WTC11 (cell line): ENCODE measurements at regions not wholly inside any gene's neighbourhood (a gene's known extent, or its start where the extent isn't known, plus 50 kb on each side); places are given as distances from the start of the nearest gene placed in this dataset.
A peak's percentile ranks its signal among the peaks of the same experiment; 100 is the strongest.
"Not testable (repeated sequence)": the region's sequence is repeated elsewhere in the genome, so short reads cannot be mapped to it uniquely, and the experiment has no call there.

ENCODE experiments used
- ATAC-seq: fragments of 200-7000 bp; cut with Tn5 transposase; 2 replicates; pipeline ENCODE4 v1.10.0; 2021; ENCODE audit warnings: mild to moderate bottlenecking, moderate library complexity
- CTCF ChIA-PET: fragments of 300-600 bp; sonication (Branson Sonifier 250); formaldehyde crosslinking; loops from one replicate; lab custom pipeline; 2021; ENCODE audit warnings: antibody characterized with exemption; lab: Charles Lee
- POLR2A ChIA-PET: fragments of 350-600 bp; sonication (Branson Sonifier 250); formaldehyde crosslinking; loops from one replicate; lab custom pipeline; 2021; ENCODE audit warnings: antibody characterized with exemption; lab: Charles Lee
- DNase-seq: peaks from one replicate; pipeline ENCODE4 v3.0.0; 2021; ENCODE audit warnings: low spot score
- H3K27ac Mint-ChIP-seq: 2 replicates; pipeline ENCODE4 v1.8.0; 2021; ENCODE audit warnings: mixed read lengths
- H3K27me3 Mint-ChIP-seq: 2 replicates; pipeline ENCODE4 v1.8.0; 2021; ENCODE audit warnings: low read depth, mild to moderate bottlenecking, moderate library complexity, mixed read lengths
- H3K36me3 Mint-ChIP-seq: 2 replicates; pipeline ENCODE4 v1.8.0; 2021; ENCODE audit warnings: mixed read lengths
- H3K4me1 Mint-ChIP-seq: 2 replicates; pipeline ENCODE4 v1.8.0; 2022; ENCODE audit warnings: mixed read lengths
- H3K4me3 Mint-ChIP-seq: 2 replicates; pipeline ENCODE4 v1.8.0; 2021; ENCODE audit warnings: mild to moderate bottlenecking, moderate library complexity, mixed read lengths
- H3K9me3 Mint-ChIP-seq: 2 replicates; pipeline ENCODE4 v1.8.0; 2021; ENCODE audit warnings: mixed read lengths
- ATF1 ChIP-seq: sonication (generic); formaldehyde crosslinking; IDR thresholded peaks from 2 replicates; pipeline ENCODE4 v1.8.1; 2023; ENCODE audit warnings: mild to moderate bottlenecking, moderate library complexity, missing genetic modification reagents
- ATF2 ChIP-seq: sonication (generic); formaldehyde crosslinking; IDR thresholded peaks from 2 replicates; pipeline ENCODE4 v1.8.1; 2022; ENCODE audit warnings: low read depth, missing genetic modification reagents, borderline replicate concordance
- ATF3 ChIP-seq: sonication (generic); formaldehyde crosslinking; conservative IDR thresholded peaks from 2 replicates; pipeline ENCODE4 v1.8.1; 2022; ENCODE audit warnings: mild to moderate bottlenecking, missing genetic modification reagents
- ATF6 ChIP-seq: sonication (generic); formaldehyde crosslinking; IDR thresholded peaks from 2 replicates; pipeline ENCODE4 v1.8.1; 2023; ENCODE audit warnings: mild to moderate bottlenecking, missing genetic modification reagents
- CBFB ChIP-seq: sonication (generic); formaldehyde crosslinking; IDR thresholded peaks from 2 replicates; pipeline ENCODE4 v1.8.1; 2022; ENCODE audit warnings: mild to moderate bottlenecking, low read depth, missing genetic modification reagents
- GABPB1 ChIP-seq: sonication (generic); formaldehyde crosslinking; IDR thresholded peaks from 2 replicates; pipeline ENCODE4 v1.8.1; 2023; ENCODE audit warnings: mild to moderate bottlenecking, missing genetic modification reagents
- NR3C1 ChIP-seq: sonication (generic); formaldehyde crosslinking; conservative IDR thresholded peaks from 2 replicates; pipeline ENCODE4 v1.8.1; 2023; ENCODE audit warnings: low read depth, mild to moderate bottlenecking, missing genetic modification reagents
- PREB ChIP-seq: sonication (generic); formaldehyde crosslinking; IDR thresholded peaks from 2 replicates; pipeline ENCODE4 v1.8.1; 2022; ENCODE audit warnings: mild to moderate bottlenecking, missing genetic modification reagents, moderate library complexity, borderline replicate concordance
- SOX15 ChIP-seq: fragments of 250-450 bp; sonication (Bioruptor Pico); IDR thresholded peaks from 2 replicates; pipeline ENCODE4 v1.9.0; 2021; ENCODE audit warnings: mild to moderate bottlenecking
- TCF7 ChIP-seq: sonication (generic); formaldehyde crosslinking; IDR thresholded peaks from 2 replicates; pipeline ENCODE4 v1.8.0; 2022; ENCODE audit warnings: mild to moderate bottlenecking, low read depth, missing genetic modification reagents, moderate library complexity
- TEAD1 ChIP-seq: sonication (generic); formaldehyde crosslinking; IDR thresholded peaks from 2 replicates; pipeline ENCODE4 v1.8.0; 2022; ENCODE audit warnings: mild to moderate bottlenecking, missing genetic modification reagents
- ZMAT4 ChIP-seq: fragments of 250-450 bp; sonication (Bioruptor Pico); IDR thresholded peaks from 2 replicates; pipeline ENCODE4 v1.9.0; 2021; ENCODE audit warnings: mild to moderate bottlenecking
- ZNF121 ChIP-seq: sonication (generic); formaldehyde crosslinking; IDR thresholded peaks from 2 replicates; pipeline ENCODE4 v1.8.0; 2023; ENCODE audit warnings: missing genetic modification reagents
- ZNF219 ChIP-seq: sonication (generic); formaldehyde crosslinking; IDR thresholded peaks from 2 replicates; pipeline ENCODE4 v1.8.0; 2023; ENCODE audit warnings: missing genetic modification reagents, mild to moderate bottlenecking, borderline replicate concordance
- ZNF281 ChIP-seq: sonication (generic); formaldehyde crosslinking; IDR thresholded peaks from 2 replicates; pipeline ENCODE4 v1.8.0; 2023; ENCODE audit warnings: mild to moderate bottlenecking, missing genetic modification reagents
- ZNF396 ChIP-seq: fragments of 250-450 bp; sonication (Bioruptor Pico); IDR thresholded peaks from 2 replicates; pipeline ENCODE4 v1.8.0; 2021; ENCODE audit warnings: mild to moderate bottlenecking, moderate library complexity, borderline replicate concordance
- ZNF416 ChIP-seq: fragments of 250-450 bp; sonication (Bioruptor Pico); IDR thresholded peaks from 2 replicates; pipeline ENCODE4 v1.9.0; 2021; ENCODE audit warnings: mild to moderate bottlenecking, inconsistent platforms
- ZSCAN18 ChIP-seq: fragments of 250-450 bp; sonication (Bioruptor Pico); IDR thresholded peaks from 2 replicates; pipeline ENCODE4 v2.1.2; 2022; ENCODE audit warnings: mild to moderate bottlenecking, moderate library complexity

GRCh38 chr7:65463184-65463583 lies 89.5 kb downstream of the ZNF92 start (continued):
- TF ChIP-seq ZNF416, result no peak
- TF ChIP-seq GABPB1 (CRISPR knock-in tag), result no peak
- TF ChIP-seq NR3C1 (CRISPR knock-in tag), result no peak
- TF ChIP-seq ZNF219 (CRISPR knock-in tag), result no peak
- no peak for TF ChIP-seq ZNF281 (CRISPR knock-in tag)
- TF ChIP-seq ZMAT4, result no peak
- no peak for TF ChIP-seq TCF7 (CRISPR knock-in tag)
- TF ChIP-seq, all 79 proteins: peak for 0

GRCh38 chr7:65469919-65470558 lies 96.4 kb downstream of the ZNF92 start:
- ATAC-seq, H3K4me3 Mint-ChIP-seq, CTCF ChIA-PET, POLR2A ChIA-PET, H3K4me1 Mint-ChIP-seq, DNase-seq, H3K27ac Mint-ChIP-seq: not testable (repeated sequence)
- peaks cover 69% of the 10 kb centered on the region for H3K9me3 Mint-ChIP-seq
- H3K27me3 Mint-ChIP-seq, result peaks cover 18% of the 10 kb centered on the region
- peak; percentile 35; the same call in 1 of the 2 replicates for TF ChIP-seq GABPB1 (CRISPR knock-in tag)
- peaks cover 26% of the 10 kb centered on the region for H3K36me3 Mint-ChIP-seq

GRCh38 chr7:65471587-65471986 lies 97.9 kb downstream of the ZNF92 start:
- ChIA-PET CTCF (no interaction called here), POLR2A (no interaction called here)
- Mint-ChIP-seq H3K27me3 (peaks cover 21% of the 10 kb centered on the region), H3K4me1 (peaks cover 13% of the 10 kb centered on the region), H3K36me3 (peaks cover 26% of the 10 kb centered on the region), H3K9me3 (peaks cover 73% of the 10 kb centered on the region), H3K4me3 (no peak overlapping the region), H3K27ac (no peak overlapping the region)
- no peak for DNase-seq
- TF ChIP-seq ZSCAN18 (CRISPR knock-in tag), result no peak
- no peak for TF ChIP-seq TEAD1 (CRISPR knock-in tag)
- no peak for TF ChIP-seq SOX15 (CRISPR knock-in tag)
- TF ChIP-seq ATF2 (CRISPR knock-in tag), result no peak
- no peak for TF ChIP-seq ZNF396 (CRISPR knock-in tag)
- TF ChIP-seq PREB (CRISPR knock-in tag), result no peak
- no peak for TF ChIP-seq ATF3 (CRISPR knock-in tag)
- no peak for TF ChIP-seq ZNF416
- TF ChIP-seq ATF6 (CRISPR knock-in tag), result no peak
- TF ChIP-seq ZNF121 (CRISPR knock-in tag), result no peak
- TF ChIP-seq GABPB1 (CRISPR knock-in tag), result no peak
- TF ChIP-seq ATF1 (CRISPR knock-in tag), result no peak
- no peak for TF ChIP-seq CBFB (CRISPR knock-in tag)
- TF ChIP-seq, all 79 proteins: peak for 0
- ATAC-seq, result no peak
